RCC 7860 (cell line): ENCODE measurements at regions not wholly inside any gene's neighbourhood (a gene's known extent, or its start where the extent isn't known, plus 50 kb on each side); places are given as distances from the start of the nearest gene placed in this dataset.
"Not testable (repeated sequence)": the region's sequence is repeated elsewhere in the genome, so short reads cannot be mapped to it uniquely, and the experiment has no call there.

Experiments
- DNase-seq: peaks from one replicate; pipeline ENCODE4 v3.0.0-alpha.2; 2015; ENCODE audit warnings: low spot score
- FAIRE-seq: peaks from 2 replicates; lab custom pipeline; 2012; peaks lifted over from hg19 to GRCh38; lab: Jason Lieb, UNC

DNA sequence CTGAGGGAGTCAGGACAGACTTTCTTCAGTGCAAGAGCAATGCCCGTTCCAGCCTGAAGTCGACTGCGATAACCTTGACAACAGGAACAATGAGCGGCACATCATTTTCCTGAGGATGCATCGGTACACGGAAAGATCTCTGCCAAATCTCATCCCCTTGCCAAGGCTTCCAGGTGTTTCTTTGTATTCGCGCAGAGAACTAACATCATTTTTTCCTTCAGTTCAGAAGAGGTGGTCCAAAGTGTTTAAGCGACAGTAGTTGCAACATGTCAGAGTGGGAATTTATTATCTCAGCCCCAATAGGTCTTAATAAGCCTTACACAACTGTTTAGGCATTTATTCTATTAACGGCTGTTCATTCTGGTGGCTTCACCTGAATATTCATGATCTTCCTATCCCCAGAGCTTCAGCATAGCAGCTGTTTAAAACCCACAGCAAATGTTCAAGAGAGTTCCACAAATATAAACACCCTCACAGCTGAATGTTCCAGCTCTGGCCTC lies 129.7 kb upstream of the NFIA start:
- DNase-seq = no peak
- no peak for FAIRE-seq

DNA sequence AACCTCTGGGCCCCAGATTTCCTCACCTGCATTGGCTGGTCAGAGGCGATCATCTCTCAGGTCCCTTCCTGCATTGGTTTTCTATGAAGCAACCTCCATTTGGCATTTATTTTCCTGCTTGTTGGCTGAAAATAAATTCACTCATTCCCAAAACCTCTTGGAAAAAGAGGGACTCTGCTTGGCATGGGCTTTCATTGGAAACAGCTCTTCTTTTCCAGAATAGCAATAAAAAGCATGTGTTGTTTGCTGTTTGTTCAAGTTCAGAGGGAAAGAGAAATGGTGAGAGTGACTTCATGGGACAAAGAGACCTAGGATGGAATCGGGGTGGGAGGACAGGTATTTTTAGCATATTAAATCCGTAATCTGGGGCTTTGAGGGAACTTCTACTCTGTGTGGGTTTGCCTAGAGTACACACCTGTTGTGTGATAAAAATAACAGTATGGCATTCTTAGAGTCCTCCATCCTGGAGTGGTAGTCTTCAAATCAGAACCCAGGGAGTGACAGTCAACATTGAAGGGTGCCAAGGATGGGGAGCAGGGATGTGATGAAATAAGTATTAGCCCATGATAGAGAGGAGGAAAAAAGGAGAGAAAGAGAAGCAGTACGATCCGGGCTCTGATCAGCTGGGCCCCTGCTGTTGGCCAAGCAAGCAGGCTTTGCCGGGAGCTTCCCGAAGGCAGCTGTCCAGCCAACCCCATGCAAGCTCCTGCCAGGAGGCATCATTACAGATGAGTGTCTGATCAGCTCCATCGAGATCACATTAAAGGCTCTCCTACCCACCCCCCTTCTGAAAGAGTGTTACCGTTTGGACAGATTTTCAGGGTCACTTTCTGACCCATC lies 131.9 kb upstream of the NFIA start:
- no peak for DNase-seq

DNA sequence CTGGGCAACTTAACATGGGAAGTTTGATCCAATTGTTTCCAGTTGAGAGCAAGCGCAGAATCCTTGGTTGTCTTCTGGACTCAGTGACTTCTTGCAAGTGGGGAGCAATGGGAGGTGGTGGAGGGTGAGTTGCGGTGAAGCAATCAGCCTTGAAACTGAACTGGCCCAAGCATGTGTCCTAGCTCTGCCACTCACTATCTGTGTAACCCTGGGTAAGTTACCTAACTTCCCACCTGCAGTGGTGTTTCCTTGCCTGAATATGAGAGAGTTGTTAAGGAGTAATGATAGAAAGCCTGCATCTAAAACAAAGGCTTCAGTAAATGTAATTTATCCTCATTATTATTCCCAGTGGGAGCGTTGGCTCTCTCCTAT lies 132.5 kb upstream of the NFIA start:
- no peak for FAIRE-seq
- no peak for DNase-seq

More for the DNA sequence above, 131.9 kb upstream of the NFIA start:
- no peak for FAIRE-seq

DNA sequence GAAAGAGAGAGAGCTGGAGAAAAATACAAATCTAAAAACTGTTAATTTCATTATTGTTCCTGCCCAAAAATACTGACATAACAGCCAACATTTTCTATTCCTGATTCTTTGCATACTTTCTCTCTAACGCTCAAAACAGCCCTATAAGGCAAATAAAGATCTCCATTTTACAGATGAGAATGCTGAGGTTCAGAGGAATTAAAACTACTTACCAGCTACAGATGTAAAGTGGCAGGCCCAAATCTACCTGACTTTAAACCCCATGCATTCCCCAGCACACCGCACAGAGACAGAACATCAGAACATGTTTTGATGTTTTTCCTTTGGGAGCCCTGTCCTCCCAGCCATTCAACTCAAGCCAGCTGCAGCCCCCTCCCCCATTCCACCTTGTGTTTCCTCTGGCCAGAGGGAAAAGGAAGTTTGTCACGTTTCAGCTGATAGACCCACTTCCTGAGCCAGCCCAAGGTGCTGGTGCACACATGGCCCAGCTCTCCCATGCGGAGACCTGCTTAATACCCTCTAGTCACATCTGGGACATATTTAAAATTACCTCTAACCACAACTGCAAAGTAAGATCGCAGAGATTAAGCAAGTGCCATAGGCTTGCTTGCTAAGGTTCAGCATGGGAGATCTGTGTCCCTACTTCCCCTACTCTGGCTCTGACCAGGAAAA lies 133.1 kb upstream of the NFIA start:
- no peak for DNase-seq
- FAIRE-seq = no peak

DNA sequence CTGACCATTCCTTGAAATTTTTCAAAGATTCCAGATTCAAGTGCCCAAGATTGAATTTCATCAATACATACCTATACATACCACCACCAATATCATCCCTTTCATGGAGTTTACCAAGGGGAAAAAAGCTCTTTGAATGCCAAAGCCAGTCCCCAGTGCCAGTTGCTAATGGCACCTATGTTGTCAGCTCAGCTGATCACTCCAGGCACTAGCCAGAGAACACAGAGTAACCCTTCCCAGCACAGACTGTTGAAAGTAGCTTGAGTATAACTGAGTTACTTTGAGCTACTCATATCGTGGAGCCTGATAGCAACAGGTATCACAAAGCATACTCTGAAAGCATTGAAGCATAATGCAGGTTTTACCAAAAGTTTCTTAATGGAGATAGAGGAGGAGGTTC lies 133.9 kb upstream of the NFIA start:
- DNase-seq = no peak

DNA sequence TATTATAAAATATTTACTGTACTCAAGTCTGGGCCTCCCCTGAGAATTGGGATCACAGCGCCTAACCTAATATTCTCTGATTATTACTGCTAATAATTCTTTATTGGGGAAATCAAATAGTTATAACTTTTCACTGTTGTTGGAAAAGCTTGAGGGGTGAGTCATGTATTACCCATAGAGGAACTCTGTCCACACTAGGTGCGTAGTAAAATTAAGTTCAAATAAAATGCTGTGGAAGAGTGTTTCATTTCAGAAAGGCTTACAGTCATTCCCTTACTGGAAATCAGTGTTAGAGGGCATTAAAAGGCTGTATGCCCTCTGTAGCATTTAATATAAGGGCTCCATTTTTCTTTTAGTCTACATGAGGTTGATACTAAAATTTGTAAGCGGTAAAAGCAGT lies 135.0 kb upstream of the NFIA start:
- FAIRE-seq (no peak), DNase-seq (no peak)

More for the DNA sequence above, 133.9 kb upstream of the NFIA start:
- no peak for FAIRE-seq

DNA sequence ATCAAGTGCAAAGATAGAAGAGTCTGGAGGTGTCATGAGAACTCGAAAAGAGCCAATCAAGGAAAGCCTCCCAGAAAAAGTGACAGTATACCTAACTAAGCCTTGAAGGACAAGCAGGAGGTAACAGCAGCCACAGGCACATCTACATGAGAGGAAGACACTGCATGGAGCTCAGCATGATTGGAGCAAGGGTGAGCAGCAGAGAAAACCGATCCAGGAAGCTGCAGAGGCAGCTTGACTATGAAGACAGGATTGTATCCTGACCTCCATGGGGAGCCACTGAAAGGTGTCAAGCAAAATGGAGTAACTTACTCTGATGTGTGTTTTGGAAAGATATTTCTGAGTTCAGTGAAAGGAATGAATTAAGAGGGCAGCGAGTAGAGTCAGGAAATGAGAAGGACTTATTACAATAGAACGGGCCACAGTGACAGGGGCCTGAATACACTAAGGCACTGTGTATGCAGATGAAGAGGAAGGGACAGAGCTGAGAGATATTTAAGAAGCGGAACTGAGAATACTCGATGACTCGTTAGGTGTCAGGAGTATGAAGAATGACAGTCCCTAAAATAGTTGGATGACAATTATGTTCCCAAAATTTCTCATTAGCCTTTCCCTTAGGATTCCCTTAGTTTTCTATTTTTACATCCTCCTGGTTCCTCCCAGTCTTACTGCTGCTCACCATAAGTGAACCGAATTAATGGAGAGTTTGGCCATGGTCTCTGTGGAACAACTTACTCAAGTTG lies 139.3 kb upstream of the NFIA start:
- FAIRE-seq = no peak
- no peak for DNase-seq

DNA sequence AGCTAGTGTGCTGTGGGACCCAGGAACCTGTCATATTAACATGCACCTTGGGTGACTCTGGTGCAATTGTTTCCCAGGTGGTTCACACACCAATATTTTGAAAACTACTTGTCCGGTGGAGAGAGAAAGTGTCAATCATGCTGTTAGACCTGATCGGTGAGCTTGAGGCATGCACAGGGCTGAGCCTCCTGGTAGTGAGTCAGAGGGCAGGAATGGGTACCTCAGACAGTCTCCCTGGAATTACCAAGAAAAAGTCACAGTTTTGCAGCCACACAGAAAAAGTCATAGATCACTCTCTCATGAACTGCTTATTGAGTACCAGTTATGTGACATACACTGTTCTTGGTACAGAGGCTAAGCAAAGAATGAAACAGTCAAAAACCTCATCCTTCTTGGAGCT lies 140.1 kb upstream of the NFIA start:
- FAIRE-seq = no peak
- peak; percentile 55 for DNase-seq

DNA sequence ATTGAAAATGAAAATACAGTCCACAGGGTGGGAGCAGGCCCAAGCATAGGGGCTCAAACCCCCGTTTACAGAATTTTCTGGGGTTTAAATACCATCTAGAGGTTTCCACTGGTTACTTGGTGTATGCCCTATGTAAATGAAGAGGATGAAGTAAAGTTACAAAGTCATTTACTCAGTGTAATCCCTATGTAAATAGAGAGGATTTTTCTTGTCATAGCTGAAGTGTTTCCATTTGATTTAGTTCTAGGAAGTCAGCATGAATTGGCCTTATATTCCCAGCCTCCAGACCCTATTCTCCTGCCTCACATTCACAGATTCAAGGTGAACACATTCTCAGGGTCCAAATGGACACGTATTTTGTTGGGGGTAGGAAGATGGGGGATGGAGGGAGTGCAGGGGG lies 141.7 kb upstream of the NFIA start:
- not testable (repeated sequence) for DNase-seq, FAIRE-seq

DNA sequence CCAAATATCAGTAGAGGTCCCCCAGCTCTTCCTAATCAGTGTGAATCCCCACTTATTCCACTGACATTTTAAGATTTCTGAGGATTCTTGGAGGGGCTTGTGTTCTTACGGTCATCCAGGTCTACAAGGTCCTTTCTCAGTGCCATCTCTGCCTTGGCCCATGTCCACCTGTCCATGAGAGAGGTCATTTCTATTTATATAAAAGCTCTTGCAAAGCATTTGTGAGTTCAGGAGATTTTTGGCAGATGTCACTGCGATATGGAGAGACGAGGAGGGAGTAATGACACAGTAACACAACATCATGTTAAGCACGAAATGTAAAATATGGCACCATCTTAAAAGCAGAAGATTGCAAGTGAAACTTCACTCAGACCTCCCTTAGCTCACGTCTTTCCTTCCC lies 144.6 kb upstream of the NFIA start:
- no peak for DNase-seq
- FAIRE-seq = no peak

DNA sequence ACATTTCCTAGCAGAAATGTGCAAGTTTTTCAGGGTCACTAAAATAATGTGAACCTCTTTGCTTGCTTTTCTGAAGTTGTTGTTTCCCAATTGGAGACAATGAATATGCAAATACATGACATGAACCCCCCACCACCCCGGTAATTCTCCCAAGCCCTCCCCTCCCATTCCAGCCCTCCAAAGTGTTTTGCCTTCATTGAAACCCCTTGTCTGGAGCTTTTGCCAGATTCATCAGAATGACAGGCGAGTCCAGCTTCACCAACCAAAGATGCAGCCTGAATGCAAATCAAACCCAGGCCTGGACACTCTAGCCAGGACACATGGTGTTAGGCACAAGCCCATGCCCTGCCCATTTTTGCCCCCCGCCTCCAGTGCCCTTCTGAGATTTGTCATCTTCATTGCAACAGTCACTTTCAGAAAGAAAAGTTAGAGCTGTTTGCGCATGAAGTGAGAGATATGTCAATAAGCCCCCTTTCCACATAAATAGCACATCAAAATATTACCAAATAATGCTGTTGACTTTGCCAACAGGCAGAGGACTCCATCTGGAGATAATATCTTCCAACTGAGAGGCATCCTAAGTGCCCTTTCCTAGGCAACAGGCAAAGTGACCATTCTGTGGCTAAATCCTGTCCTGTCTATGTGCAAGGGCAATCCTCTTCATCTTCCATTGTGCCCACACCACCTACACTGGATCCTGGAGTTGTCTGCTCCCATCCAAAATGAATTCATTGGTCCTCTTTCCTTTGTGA lies 145.6 kb upstream of the NFIA start:
- FAIRE-seq (no peak), DNase-seq (no peak)

DNA sequence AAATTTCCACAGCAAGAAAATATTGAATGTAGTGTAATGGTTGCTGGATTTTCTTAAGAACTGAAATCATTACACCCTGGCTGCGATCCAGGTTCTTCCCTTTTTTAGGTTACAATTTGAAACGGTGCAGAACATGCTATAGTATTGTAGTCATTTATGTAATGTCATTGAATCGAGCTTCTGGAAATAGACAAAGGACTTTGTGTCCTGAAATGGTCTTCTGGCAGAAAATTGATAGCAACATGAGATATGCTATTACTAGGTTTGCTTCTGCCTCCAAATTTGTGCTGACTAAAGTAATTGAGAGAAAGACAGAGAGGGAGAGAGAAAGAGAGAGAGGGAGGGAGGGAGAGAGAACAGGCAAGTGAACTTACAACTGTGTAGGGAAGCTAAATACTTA lies 146.2 kb upstream of the NFIA start:
- FAIRE-seq = no peak
- no peak for DNase-seq

DNA sequence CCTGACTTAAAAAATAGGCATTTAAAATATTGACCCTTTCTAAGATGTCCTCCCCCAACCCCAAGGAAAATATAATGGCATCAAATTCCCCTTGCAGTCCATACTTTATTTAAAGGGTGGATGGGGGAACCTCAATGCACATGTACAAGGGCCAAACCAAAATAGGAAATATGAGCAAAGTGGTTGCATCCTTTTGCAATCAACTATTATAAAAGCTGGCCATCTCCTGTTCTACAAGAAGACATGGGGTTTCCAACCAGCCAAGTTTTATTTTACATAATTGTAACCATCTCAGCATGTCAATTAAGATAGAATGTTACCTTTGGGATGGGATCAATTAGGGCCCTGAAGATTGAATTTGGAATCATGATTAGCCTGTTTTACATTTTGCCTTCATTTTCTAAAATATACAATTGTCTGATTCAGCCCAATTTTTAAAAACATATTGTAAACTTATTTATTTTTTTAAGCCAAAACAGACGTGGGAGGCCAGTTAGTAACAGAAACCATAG lies 146.7 kb upstream of the NFIA start:
- DNase-seq (no peak), FAIRE-seq (no peak)

DNA sequence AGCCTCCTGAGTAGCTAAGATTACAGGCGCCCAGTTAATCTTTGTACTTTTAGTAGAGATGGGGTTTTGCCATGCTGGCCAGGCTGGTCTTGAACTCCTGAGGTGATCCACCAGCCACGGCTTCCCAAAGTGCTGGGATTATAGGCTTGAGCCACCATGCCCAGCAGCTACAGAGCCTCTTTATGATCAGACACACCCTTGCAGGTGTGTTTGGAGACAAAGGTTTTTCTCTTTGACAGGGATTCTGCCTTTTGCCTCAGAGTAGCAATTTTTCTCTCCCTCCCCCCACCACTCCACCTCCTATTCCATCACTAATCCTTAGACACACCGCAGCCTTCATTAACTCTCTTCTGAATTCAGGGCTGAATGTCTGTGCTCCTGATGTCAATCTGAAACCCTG lies 152.2 kb upstream of the NFIA start:
- FAIRE-seq = no peak
- DNase-seq = no peak

DNA sequence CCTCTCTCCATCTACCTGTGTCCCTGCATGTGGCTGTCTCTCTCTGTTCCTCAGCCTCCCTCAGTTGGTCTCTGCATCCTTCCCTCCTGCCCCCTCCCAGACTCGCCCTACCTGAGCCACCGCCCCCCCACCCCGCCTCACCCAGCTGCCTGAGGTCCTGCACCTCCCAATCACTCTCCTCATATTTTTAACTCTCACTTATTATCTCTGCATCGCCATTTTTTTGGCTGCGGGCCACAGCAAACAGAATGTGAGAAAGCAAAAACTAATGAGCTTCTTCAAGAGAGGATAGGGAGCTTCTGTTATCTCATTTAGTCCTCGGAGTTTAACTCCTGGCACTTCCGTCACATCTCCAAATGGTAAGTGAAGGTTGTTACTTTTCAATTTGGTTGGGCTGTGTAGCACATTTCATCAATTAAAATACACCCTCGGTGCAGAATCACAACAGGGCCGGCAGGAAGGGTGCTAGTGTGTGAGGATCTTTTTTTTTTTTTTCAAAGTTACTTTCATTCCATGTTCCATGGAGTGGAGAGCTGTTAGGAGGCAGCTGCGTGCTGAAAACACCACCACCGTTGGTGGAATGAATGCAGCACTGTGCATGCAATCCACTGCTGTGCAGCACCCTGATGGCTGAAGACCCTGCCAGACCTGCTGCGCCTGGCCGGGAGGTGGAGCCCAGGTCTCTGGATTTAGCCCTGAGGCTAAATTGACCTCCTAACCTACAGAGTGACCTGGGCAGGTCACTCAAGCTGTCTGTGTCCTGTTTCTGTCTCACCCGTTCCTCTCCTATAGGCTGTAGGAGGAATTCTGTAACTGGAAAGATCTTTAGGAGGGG lies 157.2 kb upstream of the NFIA start:
- no peak for FAIRE-seq
- no peak for DNase-seq

DNA sequence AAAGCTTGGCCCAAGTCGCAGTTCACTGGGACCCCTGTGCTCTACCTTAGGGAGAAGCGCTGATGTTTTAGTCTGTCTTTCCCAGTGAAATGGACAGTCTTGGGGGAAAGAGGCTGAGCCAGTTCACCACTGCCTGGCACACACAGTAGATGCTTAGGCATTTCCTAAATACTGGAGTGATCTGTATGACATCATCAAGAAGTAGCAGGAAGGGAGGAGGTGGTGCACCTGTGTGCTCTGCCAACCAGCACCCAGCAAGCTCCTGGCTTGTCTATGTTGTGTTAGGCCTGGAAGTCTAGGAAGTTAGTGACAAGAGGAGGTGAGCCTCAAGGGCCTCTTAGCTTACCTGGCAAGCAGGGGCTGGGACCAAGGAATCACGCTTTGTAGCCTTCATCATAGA lies 158.2 kb upstream of the NFIA start:
- FAIRE-seq (no peak), DNase-seq (no peak)

DNA sequence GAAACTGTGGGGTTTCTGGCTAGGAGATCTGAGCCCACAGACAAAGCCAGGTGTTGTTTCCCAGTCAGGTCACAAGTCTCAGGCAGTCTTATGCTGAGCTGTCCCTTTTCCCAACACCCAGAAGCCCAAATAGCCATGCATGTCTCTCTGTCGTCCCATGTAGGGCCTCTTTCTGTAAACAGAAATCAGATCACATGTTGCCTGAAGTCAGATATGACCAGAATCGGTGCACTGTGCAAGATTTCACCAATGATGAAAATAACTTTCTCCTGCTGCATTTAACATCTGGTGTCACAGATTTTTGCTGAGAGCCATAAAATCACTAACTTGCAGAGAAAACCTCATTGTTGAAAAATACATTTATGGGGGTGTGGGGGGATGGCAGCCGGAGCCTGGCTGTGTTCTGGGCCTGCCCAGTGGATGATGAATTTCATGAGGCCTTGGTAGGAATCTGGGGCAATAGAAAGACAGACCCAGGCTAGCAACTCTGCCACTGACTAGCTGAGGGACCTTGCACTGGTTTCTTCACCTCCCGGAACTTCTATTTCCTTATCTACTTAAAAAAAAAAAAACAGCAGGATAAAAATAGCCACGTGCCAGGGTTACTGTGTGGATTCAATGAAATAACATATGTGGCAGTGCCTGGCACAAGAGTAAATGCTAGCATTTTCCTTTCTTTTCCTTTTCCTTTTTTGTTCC lies 158.8 kb upstream of the NFIA start:
- DNase-seq (no peak), FAIRE-seq (no peak)

DNA sequence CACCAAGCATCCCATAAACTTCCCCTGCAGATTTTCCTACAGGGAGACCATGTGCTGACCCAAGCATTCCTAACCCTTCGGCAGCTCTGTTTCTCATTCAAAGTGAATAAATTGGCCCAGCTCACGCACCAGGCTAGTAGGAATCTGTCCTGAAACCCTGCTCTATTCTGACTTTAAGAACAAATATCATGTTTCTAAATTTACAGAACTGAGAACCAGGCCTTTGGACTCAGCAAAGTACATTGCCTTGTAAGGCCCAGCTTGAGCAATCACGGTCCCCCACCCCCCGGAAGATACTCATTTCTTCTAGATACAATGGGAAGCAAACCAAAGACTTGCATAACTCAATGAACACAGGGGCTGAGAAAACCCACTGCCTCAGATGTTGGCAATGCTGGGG lies 160.1 kb upstream of the NFIA start:
- FAIRE-seq (no peak), DNase-seq (no peak)

DNA sequence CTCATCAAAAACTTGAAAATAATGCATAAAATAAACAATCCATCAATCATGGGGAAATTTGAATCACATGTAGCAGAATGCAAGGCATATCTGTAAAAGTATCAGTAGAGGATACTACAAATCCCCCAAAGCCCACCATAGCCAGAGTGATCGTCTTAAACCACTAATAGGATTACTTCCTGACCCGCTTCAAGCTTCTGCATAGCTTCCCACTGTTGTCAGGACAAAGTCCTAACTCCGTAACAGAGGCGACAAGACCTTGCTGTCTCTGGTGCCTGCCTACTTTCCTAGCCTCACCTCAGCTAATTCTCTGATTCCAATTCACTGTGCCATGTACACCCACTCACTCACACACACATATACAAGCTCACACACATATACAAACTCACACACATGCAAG lies 161.2 kb upstream of the NFIA start:
- DNase-seq = no peak
- FAIRE-seq = no peak
